Vagina (tissue), 2 donors: ENCODE measurements at regions not wholly inside any gene's neighbourhood (a gene's known extent, or its start where the extent isn't known, plus 50 kb on each side); places are given as distances from the start of the nearest gene placed in this dataset.

Experiments
- DNase-seq, 2 donors: peaks; one replicate each; pipeline ENCODE4 v3.0.0-alpha.2; 2017; ENCODE audit errors: extremely low spot score in 2 of 2
- H3K27ac ChIP-seq: fragments of 200-600 bp; sonication (generic); one replicate; pipeline ENCODE4 v1.5.1; 2019
- H3K27me3 ChIP-seq: fragments of 200-600 bp; sonication (generic); one replicate; pipeline ENCODE4 v1.5.1; 2019
- H3K36me3 ChIP-seq, 2 donors: fragments of 200-600 bp; sonication (generic); one replicate each; pipeline ENCODE4 v1.5.1; 2017 to 2019
- H3K4me1 ChIP-seq: fragments of 200-600 bp; sonication (generic); one replicate; pipeline ENCODE4 v1.5.1; 2019
- H3K4me3 ChIP-seq, 2 donors: fragments of 200-600 bp; sonication (generic); 1 replicate in 1 of 2; 2 replicates in 1 of 2; pipeline ENCODE4 v1.5.1; 2016 to 2019
- H3K9me3 ChIP-seq: fragments of 200-600 bp; sonication (generic); one replicate; pipeline ENCODE4 v1.5.1; 2019
- CTCF ChIP-seq, 3 experiments: fragments of 450-650 bp in 2 of 3; fragments of 200-600 bp in 1 of 3; sonication (generic) in 1 of 3; IDR thresholded peaks; one replicate each; pipeline ENCODE4 v1.5.1; 2017 to 2019; ENCODE audit warnings: antibody characterized with exemption in 3 of 3, mild to moderate bottlenecking in 2 of 3, moderate library complexity in 2 of 3
- POLR2A ChIP-seq, 2 donors: fragments of 450-650 bp; IDR thresholded peaks; one replicate each; pipeline ENCODE4 v1.6.1; 2017; ENCODE audit warnings: antibody characterized with exemption in 2 of 2, mild to moderate bottlenecking in 2 of 2, moderate library complexity in 2 of 2
- POLR2AphosphoS5 ChIP-seq, 2 donors: sonication (generic); formaldehyde crosslinking; IDR thresholded peaks; one replicate each; pipeline ENCODE4 v1.9.0; 2017; ENCODE audit warnings: antibody characterized with exemption in 2 of 2, mild to moderate bottlenecking in 2 of 2, low read depth in 1 of 2; ENCODE audit not compliant: insufficient read depth in 1 of 2
- intact Hi-C: fragments of 100-400 bp; cut with DNase I; formaldehyde crosslinking; loops from one replicate; pipeline ENCODE4 v1.15.1; 2023

GRCh38 chr3:65284546-65284945, 596.7 kb upstream of the ADAMTS9 start:
- no peak for DNase-seq
- no peak overlapping the region for H3K4me3 ChIP-seq
- no peak overlapping the region for H3K27ac ChIP-seq
- H3K36me3 ChIP-seq: no peaks in the 10 kb centered on the region
- no peaks in the 10 kb centered on the region for H3K4me1 ChIP-seq
- no peaks in the 10 kb centered on the region for H3K9me3 ChIP-seq
- intact Hi-C loops: no loop called here
- no peak for TF ChIP-seq POLR2AphosphoS5 (IDR thresholded peaks at IDR 0.05; ENCODE audit: insufficient read depth in 1 of 2, low read depth in 1 of 2)
- TF ChIP-seq CTCF (IDR thresholded peaks at IDR 0.05): no peak
- TF ChIP-seq POLR2A (IDR thresholded peaks at IDR 0.05): no peak
- no peaks in the 10 kb centered on the region for H3K27me3 ChIP-seq

GRCh38 chr3:65279225-65279782, 591.5 kb upstream of the ADAMTS9 start:
- DNase-seq: no peak
- H3K27ac ChIP-seq: no peak overlapping the region
- intact Hi-C loops: no loop called here
- no peaks in the 10 kb centered on the region for H3K27me3 ChIP-seq
- H3K9me3 ChIP-seq: no peaks in the 10 kb centered on the region
- no peaks in the 10 kb centered on the region for H3K4me1 ChIP-seq
- no peaks in the 10 kb centered on the region for H3K36me3 ChIP-seq
- H3K4me3 ChIP-seq: no peak overlapping the region
- no peak for TF ChIP-seq CTCF (IDR thresholded peaks at IDR 0.05)
- no peak for TF ChIP-seq POLR2A (IDR thresholded peaks at IDR 0.05)
- TF ChIP-seq POLR2AphosphoS5 (IDR thresholded peaks at IDR 0.05; ENCODE audit: insufficient read depth in 1 of 2, low read depth in 1 of 2): no peak

GRCh38 chr3:65277798-65278197, 590.0 kb upstream of the ADAMTS9 start:
- TF ChIP-seq POLR2AphosphoS5 (IDR thresholded peaks at IDR 0.05; ENCODE audit: insufficient read depth in 1 of 2, low read depth in 1 of 2): no peak
- TF ChIP-seq CTCF (IDR thresholded peaks at IDR 0.05): no peak
- TF ChIP-seq POLR2A (IDR thresholded peaks at IDR 0.05): no peak
- Histone ChIP-seq H3K27ac (no peak overlapping the region), H3K4me1 (no peaks in the 10 kb centered on the region), H3K4me3 (no peak overlapping the region), H3K9me3 (no peaks in the 10 kb centered on the region), H3K36me3 (no peaks in the 10 kb centered on the region), H3K27me3 (no peaks in the 10 kb centered on the region)
- intact Hi-C loops: no loop called here
- DNase-seq: no peak

- Histone ChIP-seq H3K4me3 (no peak overlapping the region), H3K9me3 (no peaks in the 10 kb centered on the region), H3K27me3 (no peaks in the 10 kb centered on the region), H3K4me1 (no peaks in the 10 kb centered on the region), H3K36me3 (no peaks in the 10 kb centered on the region), H3K27ac (no peak overlapping the region)
- DNase-seq: no peak
- intact Hi-C loops: no loop called here
- TF ChIP-seq POLR2A (IDR thresholded peaks at IDR 0.05): no peak
- TF ChIP-seq POLR2AphosphoS5 (IDR thresholded peaks at IDR 0.05; ENCODE audit: insufficient read depth in 1 of 2, low read depth in 1 of 2): no peak
- TF ChIP-seq CTCF (IDR thresholded peaks at IDR 0.05): no peak
Measured at GRCh38 chr3:65276551-65276950, 588.8 kb upstream of the ADAMTS9 start.

- TF ChIP-seq CTCF (IDR thresholded peaks at IDR 0.05): no peak
- no peak for TF ChIP-seq POLR2A (IDR thresholded peaks at IDR 0.05)
- TF ChIP-seq POLR2AphosphoS5 (IDR thresholded peaks at IDR 0.05; ENCODE audit: insufficient read depth in 1 of 2, low read depth in 1 of 2): no peak
- H3K9me3 ChIP-seq: no peaks in the 10 kb centered on the region
- no peaks in the 10 kb centered on the region for H3K4me1 ChIP-seq
- no peak overlapping the region for H3K4me3 ChIP-seq
- no peaks in the 10 kb centered on the region for H3K27me3 ChIP-seq
- no peak for DNase-seq
- H3K27ac ChIP-seq: no peak overlapping the region
- intact Hi-C loops: no loop called here
- H3K36me3 ChIP-seq: no peaks in the 10 kb centered on the region
Measured at GRCh38 chr3:65268426-65268825, 580.6 kb upstream of the ADAMTS9 start.
